Lung (tissue), 11 donors: ENCODE measurements at regions not wholly inside any gene's neighbourhood (a gene's known extent, or its start where the extent isn't known, plus 50 kb on each side); places are given as distances from the start of the nearest gene placed in this dataset.

Source experiments
- ATAC-seq: fragments of 200-7000 bp; cut with Tn5 transposase; one replicate; pipeline ENCODE4 v1.9.1; 2020; ENCODE audit warnings: moderate number of reproducible peaks; ENCODE audit not compliant: insufficient read depth, low FRiP score
- DNase-seq, 3 donors: peaks; one replicate each; pipeline ENCODE4 v3.0.0-alpha.2; 2013 to 2017
- H3K27ac ChIP-seq, 2 donors: one replicate each; pipeline ENCODE4 v1.5.1; 2013; ENCODE audit warnings: mild to moderate bottlenecking in 2 of 2, moderate library complexity in 2 of 2, control low read depth in 1 of 2, inconsistent platforms in 1 of 2, low read depth in 1 of 2, low read length in 1 of 2
- H3K27me3 ChIP-seq, 3 donors: one replicate each; pipeline ENCODE4 v1.5.1; 2013; ENCODE audit warnings: low read length in 2 of 3; ENCODE audit not compliant: control insufficient read depth in 3 of 3, insufficient read depth in 3 of 3
- H3K36me3 ChIP-seq, 4 donors: one replicate each; pipeline ENCODE4 v1.5.1; 2013; ENCODE audit warnings: low read length in 4 of 4, mild to moderate bottlenecking in 1 of 4, moderate library complexity in 1 of 4; ENCODE audit not compliant: control insufficient read depth in 4 of 4, insufficient read depth in 4 of 4
- H3K4me1 ChIP-seq, 5 donors: one replicate each; pipeline ENCODE4 v1.5.1; 2013; ENCODE audit warnings: low read length in 5 of 5, mild to moderate bottlenecking in 2 of 5, moderate library complexity in 1 of 5; ENCODE audit not compliant: control insufficient read depth in 5 of 5, insufficient read depth in 5 of 5
- H3K4me3 ChIP-seq: one replicate; pipeline ENCODE4 v1.5.1; 2013; ENCODE audit warnings: mild to moderate bottlenecking, control low read depth, moderate library complexity
- H3K9ac ChIP-seq, 2 donors: one replicate each; pipeline ENCODE4 v1.5.1; 2013; ENCODE audit warnings: low read length in 2 of 2, control low read depth in 1 of 2; ENCODE audit not compliant: insufficient read depth in 1 of 2
- H3K9me3 ChIP-seq, 4 donors: one replicate each; pipeline ENCODE4 v1.5.1; 2013; ENCODE audit warnings: low read length in 3 of 4, mild to moderate bottlenecking in 1 of 4, moderate library complexity in 1 of 4; ENCODE audit not compliant: control insufficient read depth in 4 of 4, insufficient read depth in 3 of 4
- CTCF ChIP-seq: IDR thresholded peaks from 2 replicates; pipeline ENCODE4 v1.5.1; 2012; ENCODE audit warnings: mild to moderate bottlenecking; ENCODE audit errors: control extremely low read depth, extremely low read depth
- WGBS, 2 donors: extraction: QIAGEN DNeasy Blood & Tissue Kit; methylation state at CpG; one replicate each; pipeline ENCODE4 v1.1.7; 2013; 5-methylcytosine and 5-hydroxymethylcytosine counted together
- donor health status: control.
- donor health status: control.
- donor health status: Bipolar disorder and iron deficiency.
- donor health status: healthy.
- donor health status: DM: yes; HTN: yes; CAD: no.

DNA sequence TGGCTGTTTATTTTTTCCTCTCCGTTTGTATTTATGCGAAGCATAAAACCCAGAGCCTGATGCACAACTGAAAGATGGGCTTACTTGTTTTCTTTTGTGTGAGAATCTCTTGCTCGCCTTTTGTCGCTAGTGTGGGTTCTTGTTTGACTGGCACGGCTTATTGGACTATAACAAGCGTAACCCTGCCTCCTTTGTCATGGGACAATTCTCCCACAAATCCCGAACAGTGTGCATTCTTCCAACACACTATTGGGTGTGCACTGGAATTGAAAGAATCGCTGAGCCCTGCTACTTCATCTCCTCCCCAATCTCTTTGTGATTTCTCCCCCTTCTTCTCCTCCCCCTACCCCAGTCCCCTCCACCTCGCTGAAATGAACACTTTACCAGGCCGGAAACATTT is 110.8 kb downstream of the ZIC5 start:
- Histone ChIP-seq H3K4me3 (no peak overlapping the region), H3K9me3 (no peaks in the 10 kb centered on the region), H3K27ac (no peak overlapping the region), H3K36me3 (no peaks in the 10 kb centered on the region), H3K4me1 (peaks cover 0 to 28% (median under 1%) of the 10 kb centered on the region in 5 donors), H3K9ac (no peak overlapping the region), H3K27me3 (no peaks in the 10 kb centered on the region)
- ATAC-seq (no peak), DNase-seq (no peak)
- 94% methylated on average over 10 of the region's 10 CpGs for WGBS, 2 donors
- no peak for TF ChIP-seq CTCF

DNA sequence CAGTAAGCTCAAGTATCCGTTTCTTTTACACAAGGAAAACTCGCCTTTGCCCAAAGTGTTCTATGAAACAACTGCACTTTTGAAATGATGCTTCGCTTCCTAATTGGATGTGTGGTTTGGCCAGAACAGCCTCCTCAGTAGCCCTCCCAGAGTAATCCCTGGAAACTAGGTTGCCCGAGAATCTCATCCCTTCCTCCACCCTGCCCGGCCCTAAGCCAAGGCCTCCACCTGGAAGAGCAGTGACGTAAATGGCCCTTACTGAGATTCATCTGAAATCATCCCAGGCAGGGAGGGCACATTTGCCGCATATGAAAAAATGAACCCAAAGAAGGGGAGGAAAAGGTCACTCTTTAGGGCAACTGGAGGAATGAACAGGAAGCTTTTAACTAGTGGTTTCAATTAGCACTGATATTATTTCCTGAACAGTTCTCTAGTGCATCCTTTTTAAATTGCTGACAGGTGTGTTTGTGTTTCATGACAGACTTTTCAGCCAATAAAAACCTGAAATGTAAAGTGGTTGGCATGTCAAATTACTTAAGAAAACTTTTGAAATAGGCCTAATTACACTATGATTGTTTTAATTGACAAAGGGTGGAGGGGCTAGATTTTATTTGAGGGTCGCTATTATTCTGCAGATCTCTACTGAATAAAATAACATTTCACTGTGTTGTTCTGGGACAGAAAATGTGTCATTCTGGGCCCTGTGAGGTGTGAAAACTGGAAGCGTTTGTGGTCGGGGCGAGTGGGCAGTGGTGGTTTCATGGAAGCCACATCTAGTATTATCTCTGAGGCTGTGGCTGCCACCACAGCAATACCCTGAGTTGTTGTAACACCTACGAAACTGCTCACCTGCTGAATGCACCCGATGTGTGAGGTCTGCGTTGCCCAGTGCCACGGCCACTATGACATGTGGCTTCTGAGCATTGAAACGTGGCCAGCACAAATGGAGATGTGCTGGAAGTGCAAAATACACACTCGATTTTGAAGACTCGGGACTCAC is 112.1 kb downstream of the ZIC5 start:
- no peak overlapping the region for H3K9ac ChIP-seq
- ATAC-seq (no peak), DNase-seq (no peak)
- H3K4me3 ChIP-seq = no peak overlapping the region
- H3K27ac ChIP-seq = no peak overlapping the region
- no peak for TF ChIP-seq CTCF
- 91 to 92% methylated on average over 18 of the region's 18 CpGs for WGBS, 2 donors
- no peaks in the 10 kb centered on the region for H3K27me3 ChIP-seq
- H3K36me3 ChIP-seq = no peaks in the 10 kb centered on the region
- peaks cover 0 to 41% (median 11%) of the 10 kb centered on the region in 5 donors for H3K4me1 ChIP-seq
- no peaks in the 10 kb centered on the region for H3K9me3 ChIP-seq

- no peaks in the 10 kb centered on the region for H3K9me3 ChIP-seq
- peaks cover 0 to 43% (median 11%) of the 10 kb centered on the region in 5 donors for H3K4me1 ChIP-seq
- no peak for TF ChIP-seq CTCF
- H3K36me3 ChIP-seq = no peaks in the 10 kb centered on the region
- DNase-seq = no peak
- no peak overlapping the region for H3K27ac ChIP-seq
- H3K9ac ChIP-seq = no peak overlapping the region
- no peaks in the 10 kb centered on the region for H3K27me3 ChIP-seq
- ATAC-seq = no peak
- H3K4me3 ChIP-seq = no peak overlapping the region
These were observed 113.8 kb downstream of the ZIC5 start for GRCh38 chr13:99857738-99858137.
